Upper lobe of left lung (tissue), 6 donors: ENCODE measurements at regions not wholly inside any gene's neighbourhood (a gene's known extent, or its start where the extent isn't known, plus 50 kb on each side); places are given as distances from the start of the nearest gene placed in this dataset.

Source experiments
- ATAC-seq, 2 donors: fragments of 200-7000 bp; cut with Tn5 transposase; one replicate each; pipeline ENCODE4 v1.9.1; 2022; ENCODE audit warnings: mild to moderate bottlenecking in 2 of 2, moderate library complexity in 2 of 2; ENCODE audit not compliant: low FRiP score in 2 of 2
- DNase-seq, 2 donors: peaks; one replicate each; pipeline ENCODE4 v3.0.0-alpha.2; 2019 to 2020
- H3K27ac ChIP-seq, 4 donors: fragments of 200-600 bp; sonication (generic); one replicate each; pipeline ENCODE4 v1.5.1; 2016 to 2019
- H3K27me3 ChIP-seq, 4 donors: fragments of 200-600 bp; sonication (generic); one replicate each; pipeline ENCODE4 v1.5.1; 2017 to 2019
- H3K36me3 ChIP-seq, 4 donors: fragments of 200-600 bp; sonication (generic); one replicate each; pipeline ENCODE4 v1.5.1; 2016 to 2019
- H3K4me1 ChIP-seq, 4 donors: fragments of 200-600 bp; sonication (generic); one replicate each; pipeline ENCODE4 v1.5.1; 2018 to 2019
- H3K4me3 ChIP-seq, 4 donors: fragments of 200-600 bp; sonication (generic); one replicate each; pipeline ENCODE4 v1.5.1; 2017 to 2019; ENCODE audit warnings: mild to moderate bottlenecking in 2 of 4, moderate library complexity in 1 of 4
- H3K9me3 ChIP-seq, 4 donors: fragments of 200-600 bp; sonication (generic); one replicate each; pipeline ENCODE4 v1.5.1; 2018 to 2019
- CTCF ChIP-seq, 6 experiments: fragments of 450-650 bp in 4 of 6; fragments of 200-600 bp in 2 of 6; sonication (generic) in 2 of 6; IDR thresholded peaks; one replicate each; pipeline ENCODE4 v1.5.1; 2016 to 2019; ENCODE audit warnings: antibody characterized with exemption in 6 of 6
- EP300 ChIP-seq, 4 donors: sonication (generic); formaldehyde crosslinking; IDR thresholded peaks; one replicate each; pipeline ENCODE4 v1.5.1; 2017; ENCODE audit warnings: antibody characterized with exemption in 4 of 4, control low read depth in 2 of 4
- POLR2A ChIP-seq, 4 donors: fragments of 450-650 bp; IDR thresholded peaks; one replicate each; pipeline ENCODE4 v1.5.1; 2016 to 2017; ENCODE audit warnings: antibody characterized with exemption in 4 of 4, mild to moderate bottlenecking in 2 of 4
- POLR2AphosphoS5 ChIP-seq, 2 donors: sonication (generic); formaldehyde crosslinking; IDR thresholded peaks; one replicate each; pipeline ENCODE4 v1.5.1; 2017; ENCODE audit warnings: antibody characterized with exemption in 2 of 2
- WGBS, 2 donors: methylation state at CpG; one replicate each; pipeline ENCODE4 v1.1.5; 2017 to 2018; 5-methylcytosine and 5-hydroxymethylcytosine counted together
- donor health status: DM: no; HTN: no; CAD: no; lungs with moderate emphysema.
- donor health status: DM: no; HTN: yes; CAD: no; lungs with severe emphysema.

- no peak for TF ChIP-seq POLR2A (IDR thresholded peaks at IDR 0.05)
- ATAC-seq (no peak), DNase-seq (no peak)
- H3K4me3 ChIP-seq = no peak overlapping the region
- H3K9me3 ChIP-seq = no peaks in the 10 kb centered on the region
- no peaks in the 10 kb centered on the region for H3K36me3 ChIP-seq
- H3K4me1 ChIP-seq = peaks cover 7 to 10% (median 10%) of the 10 kb centered on the region in 4 donors
- H3K27me3 ChIP-seq = peaks cover 0 to 15% (median 5%) of the 10 kb centered on the region in 4 donors
- 85 to 89% methylated on average over 4 of the region's 4 CpGs for WGBS, 2 donors
- no peak overlapping the region for H3K27ac ChIP-seq
Observed at GRCh38 chr2:16511041-16511440, 154.6 kb downstream of the CYRIA start.

- DNase-seq = no peak
- no peak for TF ChIP-seq CTCF (IDR thresholded peaks at IDR 0.05)
- TF ChIP-seq POLR2A (IDR thresholded peaks at IDR 0.05) = no peak
- TF ChIP-seq POLR2AphosphoS5 (IDR thresholded peaks at IDR 0.05) = no peak
- TF ChIP-seq EP300 (IDR thresholded peaks at IDR 0.05) = no peak
- Histone ChIP-seq H3K9me3 (no peaks in the 10 kb centered on the region), H3K27ac (no peak overlapping the region), H3K4me1 (peaks cover 7 to 10% (median 10%) of the 10 kb centered on the region in 4 donors), H3K27me3 (peaks cover 0 to 15% (median 5%) of the 10 kb centered on the region in 4 donors), H3K36me3 (no peaks in the 10 kb centered on the region), H3K4me3 (no peak overlapping the region)
- ATAC-seq = no peak
- 77 to 92% methylated on average over 3 of the region's 3 CpGs for WGBS, 2 donors
Observed at GRCh38 chr2:16509042-16509441, 156.6 kb downstream of the CYRIA start.

- peaks cover 0 to 15% (median 5%) of the 10 kb centered on the region in 4 donors for H3K27me3 ChIP-seq
- H3K4me1 ChIP-seq = peaks cover 7 to 10% (median 10%) of the 10 kb centered on the region in 4 donors
- 23 to 54% methylated on average over 6 to 12 of the region's 12 CpGs for WGBS, 2 donors
- peak overlapping the region in 3 of 4 donors; percentile 25 to 47 (median 45) for H3K4me3 ChIP-seq
- no peaks in the 10 kb centered on the region for H3K9me3 ChIP-seq
- H3K27ac ChIP-seq = no peak overlapping the region
- ATAC-seq (no peak), DNase-seq (no peak)
- H3K36me3 ChIP-seq = no peaks in the 10 kb centered on the region
- peak in 1 of 6 experiments; percentile 3 for TF ChIP-seq CTCF (IDR thresholded peaks at IDR 0.05)
- TF ChIP-seq POLR2AphosphoS5 (IDR thresholded peaks at IDR 0.05) = no peak
Observed at GRCh38 chr2:16508490-16508851, 157.2 kb downstream of the CYRIA start.

GRCh38 chr2:16507655-16508489 lies 157.8 kb downstream of the CYRIA start:
- Histone ChIP-seq H3K36me3 (no peaks in the 10 kb centered on the region), H3K27me3 (peaks cover 0 to 15% (median 5%) of the 10 kb centered on the region in 4 donors), H3K9me3 (no peaks in the 10 kb centered on the region), H3K4me3 (peak overlapping the region in 3 of 4 donors; percentile 25 to 47 (median 45)), H3K27ac (no peak overlapping the region), H3K4me1 (peaks cover 7 to 10% (median 10%) of the 10 kb centered on the region in 4 donors)
- peak; percentile 60 to 70 for ATAC-seq
- TF ChIP-seq EP300 (IDR thresholded peaks at IDR 0.05) (no peak), POLR2A (IDR thresholded peaks at IDR 0.05) (no peak), CTCF (IDR thresholded peaks at IDR 0.05) (peak; percentile 16 to 77 (median 60))
- WGBS, 2 donors = 12 to 40% methylated on average over 8 to 37 of the region's 58 CpGs
- peak; percentile 33 to 90 for DNase-seq

GRCh38 chr2:16506366-16506765 lies 159.3 kb downstream of the CYRIA start:
- Histone ChIP-seq H3K4me3 (no peak overlapping the region), H3K27me3 (peaks cover 0 to 15% (median 5%) of the 10 kb centered on the region in 4 donors), H3K36me3 (no peaks in the 10 kb centered on the region), H3K27ac (no peak overlapping the region), H3K9me3 (no peaks in the 10 kb centered on the region), H3K4me1 (peaks cover 7 to 10% (median 10%) of the 10 kb centered on the region in 4 donors)
- no peak for DNase-seq
- ATAC-seq = no peak
- WGBS, 2 donors = 47 to 53% methylated on average over 2 of the region's 2 CpGs
- TF ChIP-seq CTCF (IDR thresholded peaks at IDR 0.05) (no peak), EP300 (IDR thresholded peaks at IDR 0.05) (no peak), POLR2A (IDR thresholded peaks at IDR 0.05) (no peak), POLR2AphosphoS5 (IDR thresholded peaks at IDR 0.05) (no peak)
